MCF 10A (cell line): ENCODE measurements at regions not wholly inside any gene's neighbourhood (a gene's known extent, or its start where the extent isn't known, plus 50 kb on each side); places are given as distances from the start of the nearest gene placed in this dataset.

Experiments used
- BruUV-seq: library from RNA; stranded (reverse); fragments of 400-500 nt; replicated peaks from 2 replicates; lab custom pipeline; 2021; lab: Mats Ljungman, UMichigan
- CTCF ChIA-PET: fragments of 300-600 bp; sonication (Branson Sonifier 250); formaldehyde crosslinking; extraction: SDS; loops from one replicate; lab custom pipeline; 2021; ENCODE audit warnings: antibody characterized with exemption, inconsistent platforms; lab: Yijun Ruan, JAX
- POLR2A ChIA-PET: fragments of 300-600, 350-650 bp; sonication (Branson Sonifier 250); formaldehyde crosslinking; extraction: SDS; loops from one replicate; lab custom pipeline; 2020; ENCODE audit warnings: antibody characterized with exemption, inconsistent platforms; lab: Yijun Ruan, JAX
- DNase-seq: peaks from one replicate; pipeline ENCODE4 v3.0.0-alpha.2; 2018; ENCODE audit not compliant: unreplicated experiment
- H3K27ac Mint-ChIP-seq: one replicate; pipeline ENCODE4 v1.8.0; 2022; ENCODE audit warnings: mild to moderate bottlenecking, low read depth, mixed read lengths; ENCODE audit not compliant: unreplicated experiment
- H3K27me3 Mint-ChIP-seq: one replicate; pipeline ENCODE4 v1.8.0; 2022; ENCODE audit warnings: mixed read lengths; ENCODE audit not compliant: insufficient read depth, unreplicated experiment
- H3K36me3 Mint-ChIP-seq: one replicate; pipeline ENCODE4 v1.8.0; 2022; ENCODE audit warnings: mild to moderate bottlenecking, moderate library complexity, mixed read lengths; ENCODE audit not compliant: insufficient read depth, unreplicated experiment
- H3K4me1 Mint-ChIP-seq: one replicate; pipeline ENCODE4 v1.8.0; 2022; ENCODE audit warnings: mixed read lengths; ENCODE audit not compliant: insufficient read depth, unreplicated experiment
- H3K4me3 Mint-ChIP-seq: one replicate; pipeline ENCODE4 v1.8.0; 2022; ENCODE audit warnings: mild to moderate bottlenecking, moderate library complexity, mixed read lengths; ENCODE audit not compliant: unreplicated experiment
- H3K9me3 Mint-ChIP-seq: one replicate; pipeline ENCODE4 v1.8.0; 2022; ENCODE audit warnings: mixed read lengths; ENCODE audit not compliant: unreplicated experiment
- intact Hi-C: fragments of 100-400 bp; cut with micrococcal nuclease; formaldehyde crosslinking; loops from 2 replicates; pipeline ENCODE4 v1.14.1; 2022
- TF ChIP-seq, protein P1 (sequence below): fragments of 200-600 bp; IDR thresholded peaks from one replicate; pipeline ENCODE4 v1.8.0; 2022; ENCODE audit warnings: antibody characterized with exemption, mild to moderate bottlenecking; ENCODE audit not compliant: unreplicated experiment

DNA sequence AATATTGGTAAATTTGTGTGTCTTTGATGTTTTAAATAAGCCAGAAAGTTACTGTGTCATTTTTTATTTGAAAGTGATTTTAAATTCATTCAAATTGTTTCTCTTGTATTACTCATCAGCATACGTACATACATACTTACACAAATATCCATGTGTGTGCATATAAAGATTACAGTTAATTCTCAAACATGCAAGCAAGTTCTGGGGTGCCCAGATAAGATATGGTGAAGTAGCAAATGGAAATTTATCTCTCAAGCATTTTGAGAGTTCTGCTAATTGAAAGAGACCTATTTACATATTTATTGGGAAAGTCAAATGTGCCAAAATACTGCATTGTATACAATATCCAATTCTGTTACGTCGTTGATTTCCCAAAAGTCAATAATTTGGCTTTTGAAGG lies 1024.0 kb upstream of the CNTN5 start:
- Mint-ChIP-seq H3K27me3 (peaks cover 76% of the 10 kb centered on the region), H3K4me3 (no peak overlapping the region), H3K36me3 (no peaks in the 10 kb centered on the region), H3K9me3 (no peaks in the 10 kb centered on the region), H3K4me1 (no peaks in the 10 kb centered on the region), H3K27ac (no peak overlapping the region)
- intact Hi-C loops = no loop called here
- ChIA-PET POLR2A (no interaction called here), CTCF (no interaction called here)
- TF ChIP-seq, protein P1, sequence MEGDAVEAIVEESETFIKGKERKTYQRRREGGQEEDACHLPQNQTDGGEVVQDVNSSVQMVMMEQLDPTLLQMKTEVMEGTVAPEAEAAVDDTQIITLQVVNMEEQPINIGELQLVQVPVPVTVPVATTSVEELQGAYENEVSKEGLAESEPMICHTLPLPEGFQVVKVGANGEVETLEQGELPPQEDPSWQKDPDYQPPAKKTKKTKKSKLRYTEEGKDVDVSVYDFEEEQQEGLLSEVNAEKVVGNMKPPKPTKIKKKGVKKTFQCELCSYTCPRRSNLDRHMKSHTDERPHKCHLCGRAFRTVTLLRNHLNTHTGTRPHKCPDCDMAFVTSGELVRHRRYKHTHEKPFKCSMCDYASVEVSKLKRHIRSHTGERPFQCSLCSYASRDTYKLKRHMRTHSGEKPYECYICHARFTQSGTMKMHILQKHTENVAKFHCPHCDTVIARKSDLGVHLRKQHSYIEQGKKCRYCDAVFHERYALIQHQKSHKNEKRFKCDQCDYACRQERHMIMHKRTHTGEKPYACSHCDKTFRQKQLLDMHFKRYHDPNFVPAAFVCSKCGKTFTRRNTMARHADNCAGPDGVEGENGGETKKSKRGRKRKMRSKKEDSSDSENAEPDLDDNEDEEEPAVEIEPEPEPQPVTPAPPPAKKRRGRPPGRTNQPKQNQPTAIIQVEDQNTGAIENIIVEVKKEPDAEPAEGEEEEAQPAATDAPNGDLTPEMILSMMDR = no peak
- no TSS peak for BruUV-seq
- DNase-seq = no peak

DNA sequence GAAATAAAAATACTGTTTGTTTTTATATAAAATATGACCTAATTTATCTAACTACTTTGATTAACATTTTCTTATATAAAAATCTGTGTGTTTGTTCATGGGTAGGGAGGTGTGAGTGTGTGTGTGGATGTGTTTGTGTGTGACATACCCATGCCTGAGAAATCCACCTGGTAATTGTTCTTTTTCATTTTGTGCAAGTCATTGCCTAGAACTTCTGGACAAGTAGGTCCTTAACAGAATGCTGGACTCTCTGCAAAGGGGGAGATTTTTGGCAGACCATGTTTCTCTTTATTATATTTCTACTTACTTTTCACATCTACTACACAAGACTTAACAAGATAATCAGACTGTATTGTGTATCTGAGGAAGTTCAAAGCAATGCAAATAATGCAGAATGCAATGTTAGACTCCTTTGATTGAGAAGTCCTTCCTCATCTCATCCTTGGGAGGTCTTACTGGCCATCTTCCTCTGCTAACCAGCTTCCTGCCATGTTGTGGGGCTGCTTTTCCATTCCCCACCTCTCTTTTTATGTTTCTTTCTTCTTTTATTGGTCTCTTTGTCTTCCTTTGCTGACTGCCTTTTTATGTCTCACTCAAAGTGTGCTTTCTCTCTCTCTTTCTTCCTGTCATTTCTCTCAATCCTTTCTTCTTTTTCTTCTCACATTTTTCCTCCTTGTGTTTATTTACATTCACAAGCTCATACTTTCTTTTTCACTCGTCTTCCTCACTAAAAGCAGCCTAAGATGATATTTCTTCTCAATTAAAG lies 1017.0 kb upstream of the CNTN5 start:
- no peak overlapping the region for H3K4me3 Mint-ChIP-seq
- no peak overlapping the region for H3K27ac Mint-ChIP-seq
- no peaks in the 10 kb centered on the region for H3K36me3 Mint-ChIP-seq
- no peaks in the 10 kb centered on the region for H3K9me3 Mint-ChIP-seq
- BruUV-seq = no TSS peak
- H3K27me3 Mint-ChIP-seq = peaks cover 67% of the 10 kb centered on the region
- TF ChIP-seq, protein P1 = no peak
- H3K4me1 Mint-ChIP-seq = no peaks in the 10 kb centered on the region
- CTCF ChIA-PET = no interaction called here
- POLR2A ChIA-PET = no interaction called here
- intact Hi-C loops = no loop called here
- no peak for DNase-seq

DNA sequence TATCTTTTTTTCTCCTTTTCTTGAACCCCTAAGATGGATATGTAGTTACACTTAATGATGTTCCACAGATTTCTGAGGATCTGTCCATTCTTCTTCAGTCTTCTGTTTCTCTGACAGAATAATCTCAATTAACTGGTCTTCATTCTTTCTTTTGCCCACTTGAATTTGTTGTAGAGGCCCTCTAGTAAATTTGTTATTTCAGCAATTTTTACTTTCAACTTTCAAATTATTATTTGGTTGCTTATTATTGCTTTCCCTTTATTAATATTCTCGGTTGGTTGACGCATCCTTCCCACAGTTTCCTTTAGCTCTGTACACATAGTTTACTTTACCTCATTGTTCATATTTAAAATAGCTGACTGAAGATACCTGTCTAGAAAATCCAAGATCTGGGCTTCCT lies 1013.7 kb upstream of the CNTN5 start:
- peaks cover 85% of the 10 kb centered on the region for H3K27me3 Mint-ChIP-seq
- CTCF ChIA-PET = no interaction called here
- intact Hi-C loops = no loop called here
- no peaks in the 10 kb centered on the region for H3K36me3 Mint-ChIP-seq
- POLR2A ChIA-PET = no interaction called here
- H3K27ac Mint-ChIP-seq = no peak overlapping the region
- no peaks in the 10 kb centered on the region for H3K4me1 Mint-ChIP-seq
- H3K9me3 Mint-ChIP-seq = no peaks in the 10 kb centered on the region
- no peak overlapping the region for H3K4me3 Mint-ChIP-seq
- no TSS peak for BruUV-seq
- TF ChIP-seq, protein P1 = no peak
- no peak for DNase-seq

DNA sequence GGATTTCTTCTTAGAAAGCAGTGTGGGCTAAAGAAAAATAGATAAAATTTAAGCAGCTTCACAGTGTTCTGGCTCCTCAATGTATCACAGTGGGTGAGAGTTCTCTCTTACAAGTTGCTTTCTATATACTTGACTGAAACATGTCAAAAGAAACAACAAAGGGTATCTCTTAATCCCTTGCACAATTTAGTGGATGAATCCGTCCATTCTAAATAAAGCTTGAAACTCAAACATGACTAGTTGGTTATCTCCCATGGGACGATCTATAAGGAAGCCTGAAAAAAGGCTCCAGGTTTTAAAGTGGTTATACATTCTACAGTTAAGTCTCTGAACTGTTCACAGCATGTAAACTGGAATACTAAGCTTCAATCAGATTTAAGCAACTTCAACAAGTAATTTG lies 993.1 kb upstream of the CNTN5 start:
- ChIA-PET POLR2A (no interaction called here), CTCF (no interaction called here)
- Mint-ChIP-seq H3K9me3 (no peaks in the 10 kb centered on the region), H3K36me3 (no peaks in the 10 kb centered on the region), H3K27ac (no peak overlapping the region), H3K4me1 (no peaks in the 10 kb centered on the region), H3K4me3 (no peak overlapping the region), H3K27me3 (peaks cover 62% of the 10 kb centered on the region)
- DNase-seq = no peak
- BruUV-seq = no TSS peak
- TF ChIP-seq, protein P1 = no peak
- intact Hi-C loops = no loop called here
